Suprapubic skin (tissue), 4 donors: ENCODE measurements at regions not wholly inside any gene's neighbourhood (a gene's known extent, or its start where the extent isn't known, plus 50 kb on each side); places are given as distances from the start of the nearest gene placed in this dataset.

ENCODE experiments used
- DNase-seq, 2 donors: peaks; one replicate each; pipeline ENCODE4 v3.0.0-alpha.2; 2019; ENCODE audit warnings: low spot score in 2 of 2
- H3K27ac ChIP-seq: fragments of 200-600 bp; sonication (generic); one replicate; pipeline ENCODE4 v1.5.1; 2019
- H3K27me3 ChIP-seq: fragments of 200-600 bp; sonication (generic); one replicate; pipeline ENCODE4 v1.5.1; 2019
- H3K36me3 ChIP-seq: fragments of 200-600 bp; sonication (generic); one replicate; pipeline ENCODE4 v1.5.1; 2019
- H3K4me1 ChIP-seq: fragments of 200-600 bp; sonication (generic); one replicate; pipeline ENCODE4 v1.5.1; 2019
- H3K4me3 ChIP-seq: fragments of 200-600 bp; sonication (generic); one replicate; pipeline ENCODE4 v1.5.1; 2019; ENCODE audit warnings: mild to moderate bottlenecking
- H3K9me3 ChIP-seq: fragments of 200-600 bp; sonication (generic); one replicate; pipeline ENCODE4 v1.5.1; 2019
- EP300 ChIP-seq: sonication (generic); formaldehyde crosslinking; IDR thresholded peaks from one replicate; pipeline ENCODE4 v1.6.1; 2017; ENCODE audit warnings: antibody characterized with exemption
- POLR2A ChIP-seq, 2 donors: fragments of 450-650 bp; IDR thresholded peaks; one replicate each; pipeline ENCODE4 v1.6.1; 2017; ENCODE audit warnings: antibody characterized with exemption in 2 of 2, mild to moderate bottlenecking in 2 of 2, moderate library complexity in 2 of 2
- POLR2AphosphoS5 ChIP-seq, 3 donors: sonication (generic); formaldehyde crosslinking; IDR thresholded peaks; one replicate each; pipeline ENCODE4 v1.6.1; 2017; ENCODE audit warnings: antibody characterized with exemption in 3 of 3
- WGBS: methylation state at CpG from one replicate; pipeline ENCODE4 v1.1.5; 2018; 5-methylcytosine and 5-hydroxymethylcytosine counted together
- TF ChIP-seq, protein P1 (sequence below), 2 donors: fragments of 200-600 bp in 1 of 2; fragments of 450-650 bp in 1 of 2; sonication (generic) in 1 of 2; IDR thresholded peaks; one replicate each; pipeline ENCODE4 v1.5.1; 2016 to 2019; ENCODE audit warnings: antibody characterized with exemption in 2 of 2, mild to moderate bottlenecking in 1 of 2, moderate library complexity in 1 of 2

DNA sequence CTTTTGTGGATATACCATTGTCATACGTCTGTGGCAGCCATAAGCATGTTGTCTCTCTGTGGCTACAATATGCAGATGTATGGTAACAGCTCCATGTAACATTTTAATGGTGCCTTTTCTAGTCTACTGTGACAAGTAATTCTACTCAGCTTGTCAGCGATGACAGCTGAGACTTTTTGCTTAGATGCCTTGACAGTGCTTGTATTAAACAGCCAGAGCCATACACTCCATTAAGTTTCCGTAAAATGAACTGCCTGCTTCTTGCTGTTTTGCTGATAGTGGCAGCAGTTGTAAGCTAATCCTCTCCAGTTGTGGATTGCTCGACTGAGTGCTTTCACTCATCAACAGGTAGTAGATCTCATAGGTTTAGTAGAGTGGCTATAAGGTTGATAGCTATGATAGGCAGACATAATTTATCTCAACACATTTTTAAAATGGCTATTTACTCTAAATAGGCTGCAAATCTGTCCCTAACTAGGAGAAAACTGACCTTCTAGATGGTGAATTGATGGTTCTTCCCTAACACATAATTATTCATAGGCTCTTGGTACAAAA, 260.2 kb upstream of the NAALADL2 start:
- Histone ChIP-seq H3K9me3 (no peaks in the 10 kb centered on the region), H3K27ac (no peak overlapping the region), H3K36me3 (no peaks in the 10 kb centered on the region), H3K4me3 (no peak overlapping the region), H3K4me1 (no peaks in the 10 kb centered on the region), H3K27me3 (no peaks in the 10 kb centered on the region)
- 80% methylated on average over 4 of the region's 4 CpGs for WGBS
- TF ChIP-seq, protein P1, sequence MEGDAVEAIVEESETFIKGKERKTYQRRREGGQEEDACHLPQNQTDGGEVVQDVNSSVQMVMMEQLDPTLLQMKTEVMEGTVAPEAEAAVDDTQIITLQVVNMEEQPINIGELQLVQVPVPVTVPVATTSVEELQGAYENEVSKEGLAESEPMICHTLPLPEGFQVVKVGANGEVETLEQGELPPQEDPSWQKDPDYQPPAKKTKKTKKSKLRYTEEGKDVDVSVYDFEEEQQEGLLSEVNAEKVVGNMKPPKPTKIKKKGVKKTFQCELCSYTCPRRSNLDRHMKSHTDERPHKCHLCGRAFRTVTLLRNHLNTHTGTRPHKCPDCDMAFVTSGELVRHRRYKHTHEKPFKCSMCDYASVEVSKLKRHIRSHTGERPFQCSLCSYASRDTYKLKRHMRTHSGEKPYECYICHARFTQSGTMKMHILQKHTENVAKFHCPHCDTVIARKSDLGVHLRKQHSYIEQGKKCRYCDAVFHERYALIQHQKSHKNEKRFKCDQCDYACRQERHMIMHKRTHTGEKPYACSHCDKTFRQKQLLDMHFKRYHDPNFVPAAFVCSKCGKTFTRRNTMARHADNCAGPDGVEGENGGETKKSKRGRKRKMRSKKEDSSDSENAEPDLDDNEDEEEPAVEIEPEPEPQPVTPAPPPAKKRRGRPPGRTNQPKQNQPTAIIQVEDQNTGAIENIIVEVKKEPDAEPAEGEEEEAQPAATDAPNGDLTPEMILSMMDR (IDR thresholded peaks at IDR 0.05): no peak
- TF ChIP-seq EP300: no peak
- no peak for DNase-seq

DNA sequence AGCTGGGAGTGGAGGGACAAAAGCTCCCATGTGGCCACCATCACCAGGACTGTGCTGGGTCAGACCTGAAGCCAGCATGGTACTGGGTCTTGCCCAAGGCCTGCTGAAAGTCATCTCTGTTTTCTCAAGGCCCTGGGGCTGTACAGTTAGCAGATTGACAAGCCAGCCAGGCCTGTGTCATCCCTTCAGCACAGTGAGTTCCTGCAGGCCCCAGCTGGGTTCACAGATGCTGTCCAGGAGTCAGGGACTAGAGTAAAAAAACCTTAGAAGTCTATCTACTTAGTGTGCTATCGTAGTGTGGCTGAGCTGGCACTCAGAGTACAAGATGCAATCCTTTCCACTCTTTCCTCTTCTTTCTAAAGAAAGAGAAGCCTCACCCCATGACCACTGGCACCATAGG, 246.0 kb upstream of the NAALADL2 start:
- no peaks in the 10 kb centered on the region for H3K27me3 ChIP-seq
- no peaks in the 10 kb centered on the region for H3K36me3 ChIP-seq
- H3K4me3 ChIP-seq: no peak overlapping the region
- H3K9me3 ChIP-seq: no peaks in the 10 kb centered on the region
- H3K4me1 ChIP-seq: no peaks in the 10 kb centered on the region
- TF ChIP-seq, protein P1 (IDR thresholded peaks at IDR 0.05): no peak
- DNase-seq: no peak
- H3K27ac ChIP-seq: no peak overlapping the region
- 86% methylated on average over 1 of the region's 1 CpG for WGBS

DNA sequence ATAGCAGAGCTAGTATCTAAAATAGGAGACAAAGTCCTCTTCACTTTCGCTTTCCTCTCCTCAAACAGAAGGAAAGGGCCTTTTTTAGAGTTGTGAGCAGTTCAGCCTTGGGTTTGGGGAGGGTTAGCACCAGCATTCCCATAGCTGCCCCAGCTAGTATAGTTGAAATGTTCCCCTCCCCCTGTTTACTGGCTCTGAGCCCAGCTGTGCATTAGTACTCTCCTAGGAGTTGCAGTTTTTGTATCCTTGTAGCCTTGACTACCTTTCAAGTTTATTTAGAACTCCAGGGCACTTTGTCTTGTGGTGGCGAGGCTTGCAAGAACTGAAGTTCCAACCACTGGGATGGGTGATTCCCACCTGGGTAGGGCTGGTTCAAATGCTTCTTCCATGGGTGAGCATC, 245.1 kb upstream of the NAALADL2 start:
- TF ChIP-seq, protein P1 (IDR thresholded peaks at IDR 0.05): no peak
- TF ChIP-seq POLR2A (IDR thresholded peaks at IDR 0.05): no peak
- no peak for TF ChIP-seq POLR2AphosphoS5 (IDR thresholded peaks at IDR 0.05)
- TF ChIP-seq EP300: no peak
- no peak for DNase-seq

DNA sequence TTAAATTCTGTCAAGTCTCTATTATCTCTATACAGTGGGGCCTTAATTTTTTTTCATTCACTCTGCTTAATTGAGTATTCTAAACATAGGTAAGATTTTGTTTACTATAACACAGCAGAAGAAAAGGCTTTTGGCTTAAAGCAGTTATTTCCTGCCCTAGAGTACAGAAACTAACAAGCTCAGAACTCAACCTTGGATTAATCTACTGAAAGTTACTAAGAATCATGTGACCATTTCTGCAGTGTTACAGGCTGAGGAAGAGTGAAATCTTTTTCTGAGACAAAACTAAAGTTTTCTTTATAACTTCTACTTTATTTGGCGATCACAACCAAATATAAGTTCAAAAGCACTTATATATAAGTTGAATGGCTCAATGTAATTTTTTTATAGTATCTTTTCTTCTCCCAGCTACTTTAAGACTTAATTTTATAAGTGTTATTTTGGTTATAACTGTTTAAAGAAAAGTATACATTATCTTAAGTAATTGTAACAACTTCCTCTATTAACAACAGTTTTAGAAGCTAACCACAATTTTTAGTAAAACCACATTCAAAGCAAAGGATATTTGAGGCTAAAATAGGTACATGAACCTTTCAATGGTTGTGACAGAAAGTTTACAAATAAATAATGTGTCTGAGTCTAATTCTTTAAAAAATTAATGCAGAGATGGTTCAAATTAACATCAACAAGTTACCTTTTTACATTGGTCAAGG, 240.6 kb upstream of the NAALADL2 start:
- DNase-seq: no peak
- no peaks in the 10 kb centered on the region for H3K36me3 ChIP-seq
- no peak overlapping the region for H3K4me3 ChIP-seq
- no peaks in the 10 kb centered on the region for H3K9me3 ChIP-seq
- no peaks in the 10 kb centered on the region for H3K4me1 ChIP-seq
- no peaks in the 10 kb centered on the region for H3K27me3 ChIP-seq
- no peak overlapping the region for H3K27ac ChIP-seq
- 77% methylated on average over 1 of the region's 1 CpG for WGBS
- TF ChIP-seq POLR2AphosphoS5 (IDR thresholded peaks at IDR 0.05) (no peak), POLR2A (IDR thresholded peaks at IDR 0.05) (no peak), EP300 (no peak)
- TF ChIP-seq, protein P1 (IDR thresholded peaks at IDR 0.05): no peak

More for the DNA sequence above, 245.1 kb upstream of the NAALADL2 start:
- Histone ChIP-seq H3K4me3 (no peak overlapping the region), H3K4me1 (no peaks in the 10 kb centered on the region), H3K27ac (no peak overlapping the region), H3K36me3 (no peaks in the 10 kb centered on the region), H3K9me3 (no peaks in the 10 kb centered on the region), H3K27me3 (no peaks in the 10 kb centered on the region)
- 82% methylated on average over 2 of the region's 2 CpGs for WGBS

DNA sequence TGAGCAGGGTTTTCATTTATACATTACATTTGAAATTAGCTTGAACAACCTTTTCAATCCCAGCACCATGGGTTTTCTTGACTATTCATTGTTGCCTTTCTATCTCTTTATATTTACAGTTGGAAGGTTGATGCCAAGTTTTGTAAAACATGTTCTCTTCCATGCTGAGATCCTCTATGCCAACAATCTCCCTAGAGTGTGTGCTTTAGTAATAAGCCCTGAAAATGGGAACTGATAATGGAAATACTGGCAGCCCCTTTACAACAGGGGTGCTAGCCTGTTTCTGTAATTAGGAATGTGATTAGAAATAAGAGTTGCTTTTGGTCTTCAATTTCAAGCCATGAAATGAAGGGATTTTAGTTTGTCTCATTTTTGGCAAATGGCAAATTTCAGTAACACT, 239.9 kb upstream of the NAALADL2 start:
- no peaks in the 10 kb centered on the region for H3K36me3 ChIP-seq
- no peak for DNase-seq
- H3K9me3 ChIP-seq: no peaks in the 10 kb centered on the region
- no peaks in the 10 kb centered on the region for H3K4me1 ChIP-seq
- H3K27ac ChIP-seq: no peak overlapping the region
- H3K27me3 ChIP-seq: no peaks in the 10 kb centered on the region
- no peak overlapping the region for H3K4me3 ChIP-seq
- TF ChIP-seq EP300 (no peak), POLR2AphosphoS5 (IDR thresholded peaks at IDR 0.05) (no peak), POLR2A (IDR thresholded peaks at IDR 0.05) (no peak)
- TF ChIP-seq, protein P1 (IDR thresholded peaks at IDR 0.05): no peak
